ENCODE measurements at regions not wholly inside any gene's neighbourhood (a gene's known extent, or its start where the extent isn't known, plus 50 kb on each side); places are given as distances from the start of the nearest gene placed in this dataset.

DNA sequence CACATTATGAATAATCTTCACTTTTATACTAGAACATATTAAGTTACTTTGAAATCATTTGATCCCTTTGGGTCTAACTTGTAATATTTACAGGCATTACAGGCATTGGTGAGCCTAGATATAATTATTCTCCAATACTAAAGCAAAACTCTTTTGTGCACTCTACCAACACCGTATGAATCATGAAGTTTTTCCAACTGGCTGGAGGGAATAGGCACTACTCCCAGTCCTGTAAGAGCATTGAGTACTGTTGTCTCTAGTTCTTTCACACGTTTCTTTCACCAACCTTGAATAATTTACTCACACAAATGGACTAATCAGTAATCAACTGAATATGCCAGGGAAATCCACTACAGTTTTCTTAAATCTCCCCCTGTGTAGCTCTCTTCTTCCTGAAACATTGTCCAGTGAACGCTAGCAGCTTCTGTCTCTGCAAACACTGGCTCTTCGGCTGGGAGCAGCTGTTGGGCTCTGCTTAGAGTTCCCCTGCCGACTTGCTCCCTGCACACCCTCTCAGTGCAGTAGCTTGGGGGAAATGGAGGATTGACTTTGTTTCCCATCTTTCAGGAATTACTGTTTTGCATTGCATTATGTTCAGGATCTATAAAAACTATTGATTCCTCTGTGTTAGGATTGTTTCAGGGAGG is 476.7 kb downstream of the RFC3 start:
- Histone ChIP-seq H3K4me3 (replicated peaks; ENCODE audit: insufficient read depth, low read length) (no peak overlapping the region), H3K27ac (replicated peaks) (no peak overlapping the region), H3K27me3 (ENCODE audit: insufficient read depth, poor library complexity, severe bottlenecking) (no peaks in the 10 kb centered on the region)
- TF ChIP-seq, protein P1, sequence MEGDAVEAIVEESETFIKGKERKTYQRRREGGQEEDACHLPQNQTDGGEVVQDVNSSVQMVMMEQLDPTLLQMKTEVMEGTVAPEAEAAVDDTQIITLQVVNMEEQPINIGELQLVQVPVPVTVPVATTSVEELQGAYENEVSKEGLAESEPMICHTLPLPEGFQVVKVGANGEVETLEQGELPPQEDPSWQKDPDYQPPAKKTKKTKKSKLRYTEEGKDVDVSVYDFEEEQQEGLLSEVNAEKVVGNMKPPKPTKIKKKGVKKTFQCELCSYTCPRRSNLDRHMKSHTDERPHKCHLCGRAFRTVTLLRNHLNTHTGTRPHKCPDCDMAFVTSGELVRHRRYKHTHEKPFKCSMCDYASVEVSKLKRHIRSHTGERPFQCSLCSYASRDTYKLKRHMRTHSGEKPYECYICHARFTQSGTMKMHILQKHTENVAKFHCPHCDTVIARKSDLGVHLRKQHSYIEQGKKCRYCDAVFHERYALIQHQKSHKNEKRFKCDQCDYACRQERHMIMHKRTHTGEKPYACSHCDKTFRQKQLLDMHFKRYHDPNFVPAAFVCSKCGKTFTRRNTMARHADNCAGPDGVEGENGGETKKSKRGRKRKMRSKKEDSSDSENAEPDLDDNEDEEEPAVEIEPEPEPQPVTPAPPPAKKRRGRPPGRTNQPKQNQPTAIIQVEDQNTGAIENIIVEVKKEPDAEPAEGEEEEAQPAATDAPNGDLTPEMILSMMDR (IDR thresholded peaks at IDR 0.05; ENCODE audit: insufficient read depth, low read length): no peak
- TF ChIP-seq POLR2AphosphoS5 (IDR thresholded peaks at IDR 0.05; ENCODE audit: low read depth) (no peak), GABPA (IDR thresholded peaks at IDR 0.05; ENCODE audit: low read depth) (no peak), SPI1 (IDR thresholded peaks at IDR 0.05; ENCODE audit: borderline replicate concordance, low read depth) (no peak)
- TF ChIP-seq, protein P2, sequence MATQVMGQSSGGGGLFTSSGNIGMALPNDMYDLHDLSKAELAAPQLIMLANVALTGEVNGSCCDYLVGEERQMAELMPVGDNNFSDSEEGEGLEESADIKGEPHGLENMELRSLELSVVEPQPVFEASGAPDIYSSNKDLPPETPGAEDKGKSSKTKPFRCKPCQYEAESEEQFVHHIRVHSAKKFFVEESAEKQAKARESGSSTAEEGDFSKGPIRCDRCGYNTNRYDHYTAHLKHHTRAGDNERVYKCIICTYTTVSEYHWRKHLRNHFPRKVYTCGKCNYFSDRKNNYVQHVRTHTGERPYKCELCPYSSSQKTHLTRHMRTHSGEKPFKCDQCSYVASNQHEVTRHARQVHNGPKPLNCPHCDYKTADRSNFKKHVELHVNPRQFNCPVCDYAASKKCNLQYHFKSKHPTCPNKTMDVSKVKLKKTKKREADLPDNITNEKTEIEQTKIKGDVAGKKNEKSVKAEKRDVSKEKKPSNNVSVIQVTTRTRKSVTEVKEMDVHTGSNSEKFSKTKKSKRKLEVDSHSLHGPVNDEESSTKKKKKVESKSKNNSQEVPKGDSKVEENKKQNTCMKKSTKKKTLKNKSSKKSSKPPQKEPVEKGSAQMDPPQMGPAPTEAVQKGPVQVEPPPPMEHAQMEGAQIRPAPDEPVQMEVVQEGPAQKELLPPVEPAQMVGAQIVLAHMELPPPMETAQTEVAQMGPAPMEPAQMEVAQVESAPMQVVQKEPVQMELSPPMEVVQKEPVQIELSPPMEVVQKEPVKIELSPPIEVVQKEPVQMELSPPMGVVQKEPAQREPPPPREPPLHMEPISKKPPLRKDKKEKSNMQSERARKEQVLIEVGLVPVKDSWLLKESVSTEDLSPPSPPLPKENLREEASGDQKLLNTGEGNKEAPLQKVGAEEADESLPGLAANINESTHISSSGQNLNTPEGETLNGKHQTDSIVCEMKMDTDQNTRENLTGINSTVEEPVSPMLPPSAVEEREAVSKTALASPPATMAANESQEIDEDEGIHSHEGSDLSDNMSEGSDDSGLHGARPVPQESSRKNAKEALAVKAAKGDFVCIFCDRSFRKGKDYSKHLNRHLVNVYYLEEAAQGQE (IDR thresholded peaks at IDR 0.05; ENCODE audit: insufficient replicate concordance, low read depth): no peak
- DNase-seq (ENCODE audit: low read depth in 1 of 2, low spot score in 1 of 2): no peak

DNA sequence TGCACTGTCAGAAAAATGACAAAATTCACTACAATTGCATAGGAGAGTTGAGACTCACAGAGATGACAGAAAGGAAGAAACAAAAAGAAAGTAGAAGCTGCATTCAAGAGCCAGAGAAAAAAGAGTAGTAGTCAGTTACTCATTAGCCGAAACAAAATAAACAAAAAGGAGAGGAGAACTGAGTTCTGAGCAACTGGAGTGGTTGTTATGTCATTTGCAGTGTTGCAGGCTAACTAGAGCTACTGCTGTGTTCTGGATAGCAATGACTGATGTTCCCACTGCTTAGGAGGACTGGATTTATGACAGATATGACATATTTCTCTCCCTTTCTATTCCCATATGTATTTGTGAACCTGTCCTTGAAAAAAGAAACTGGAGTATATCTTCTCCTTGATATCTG is 482.6 kb downstream of the RFC3 start:
- TF ChIP-seq SPI1 (IDR thresholded peaks at IDR 0.05; ENCODE audit: borderline replicate concordance, low read depth) (no peak), POLR2AphosphoS5 (IDR thresholded peaks at IDR 0.05; ENCODE audit: low read depth) (no peak), GABPA (IDR thresholded peaks at IDR 0.05; ENCODE audit: low read depth) (no peak)
- TF ChIP-seq, protein P1 (IDR thresholded peaks at IDR 0.05; ENCODE audit: insufficient read depth, low read length): no peak
- TF ChIP-seq, protein P2 (IDR thresholded peaks at IDR 0.05; ENCODE audit: insufficient replicate concordance, low read depth): no peak
- no peak overlapping the region for H3K27ac ChIP-seq (replicated peaks)
- H3K27me3 ChIP-seq (ENCODE audit: insufficient read depth, poor library complexity, severe bottlenecking): no peaks in the 10 kb centered on the region
- no peak for DNase-seq (ENCODE audit: low read depth in 1 of 2, low spot score in 1 of 2)
- no peak overlapping the region for H3K4me3 ChIP-seq (replicated peaks; ENCODE audit: insufficient read depth, low read length)

DNA sequence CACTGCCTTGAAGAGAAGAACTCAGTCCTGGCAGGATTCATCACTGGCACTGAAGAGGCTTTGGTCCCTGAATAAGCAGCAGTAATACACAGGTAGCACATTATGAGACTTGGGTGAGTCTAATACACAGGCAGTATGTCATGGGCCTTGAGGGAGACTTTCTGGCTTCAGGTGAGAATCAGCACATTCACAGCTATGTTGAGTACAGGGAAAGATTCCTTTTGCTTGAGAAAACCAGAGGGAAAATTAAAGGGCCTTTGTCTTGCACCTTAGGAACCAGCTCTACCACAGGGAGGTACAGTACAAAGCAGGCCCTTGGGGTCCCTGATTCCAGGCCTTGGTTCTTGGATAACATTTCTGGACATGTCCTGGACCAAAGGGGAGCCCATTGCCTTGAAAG is 484.6 kb downstream of the RFC3 start:
- TF ChIP-seq, protein P1 (IDR thresholded peaks at IDR 0.05; ENCODE audit: insufficient read depth, low read length): no peak
- no peak for TF ChIP-seq GABPA (IDR thresholded peaks at IDR 0.05; ENCODE audit: low read depth)
- no peak for TF ChIP-seq POLR2AphosphoS5 (IDR thresholded peaks at IDR 0.05; ENCODE audit: low read depth)
- TF ChIP-seq, protein P2 (IDR thresholded peaks at IDR 0.05; ENCODE audit: insufficient replicate concordance, low read depth): no peak
- no peak for TF ChIP-seq SPI1 (IDR thresholded peaks at IDR 0.05; ENCODE audit: borderline replicate concordance, low read depth)
- DNase-seq (ENCODE audit: low read depth in 1 of 2, low spot score in 1 of 2): no peak
- H3K27me3 ChIP-seq (ENCODE audit: insufficient read depth, poor library complexity, severe bottlenecking): no peaks in the 10 kb centered on the region
- H3K27ac ChIP-seq (replicated peaks): no peak overlapping the region
- no peak overlapping the region for H3K4me3 ChIP-seq (replicated peaks; ENCODE audit: insufficient read depth, low read length)

Data from HL-60 (cell line).